ENCODE measurements at regions not wholly inside any gene's neighbourhood (a gene's known extent, or its start where the extent isn't known, plus 50 kb on each side); places are given as distances from the start of the nearest gene placed in this dataset.

- peak; percentile 7 for DNase-seq (ENCODE audit: low read depth)
Observed at GRCh38 chr3:25212736-25213135, 215.3 kb upstream of the RARB start.

GRCh38 chr3:25214034-25214433 is 214.0 kb upstream of the RARB start:
- DNase-seq (ENCODE audit: low read depth), result no peak

GRCh38 chr3:25218362-25218761 is 209.7 kb upstream of the RARB start:
- no peak for DNase-seq (ENCODE audit: low read depth)

- no peak for DNase-seq (ENCODE audit: low read depth)
Observed at GRCh38 chr3:25226747-25227146, 201.3 kb upstream of the RARB start.

- no peak for DNase-seq (ENCODE audit: low read depth)
Observed at GRCh38 chr3:25229586-25229985, 198.5 kb upstream of the RARB start.

- DNase-seq (ENCODE audit: low read depth), result no peak
Observed at GRCh38 chr3:25235031-25235430, 193.0 kb upstream of the RARB start.

- peak; percentile 65 for DNase-seq (ENCODE audit: low read depth)
Observed at GRCh38 chr3:25235466-25235865, 192.6 kb upstream of the RARB start.

- no peak for DNase-seq (ENCODE audit: low read depth)
Observed at GRCh38 chr3:25237602-25238001, 190.5 kb upstream of the RARB start.

- DNase-seq (ENCODE audit: low read depth), result no peak
Observed at GRCh38 chr3:25239042-25239441, 189.0 kb upstream of the RARB start.

- no peak for DNase-seq (ENCODE audit: low read depth)
Observed at GRCh38 chr3:25246913-25247312, 181.2 kb upstream of the RARB start.

GRCh38 chr3:25252291-25252690 is 175.8 kb upstream of the RARB start:
- DNase-seq (ENCODE audit: low read depth), result no peak

- DNase-seq (ENCODE audit: low read depth), result peak; percentile 68
Observed at GRCh38 chr3:25257026-25257425, 171.0 kb upstream of the RARB start.

GRCh38 chr3:25259871-25260270 is 168.2 kb upstream of the RARB start:
- peak; percentile 64 for DNase-seq (ENCODE audit: low read depth)

GRCh38 chr3:25262322-25262721 is 165.7 kb upstream of the RARB start:
- no peak for DNase-seq (ENCODE audit: low read depth)

- no peak for DNase-seq (ENCODE audit: low read depth)
Observed at GRCh38 chr3:25265284-25265683, 162.8 kb upstream of the RARB start.

- DNase-seq (ENCODE audit: low read depth), result no peak
Observed at GRCh38 chr3:25266677-25267076, 161.4 kb upstream of the RARB start.

GRCh38 chr3:25272090-25272489 is 156.0 kb upstream of the RARB start:
- no peak for DNase-seq (ENCODE audit: low read depth)

GRCh38 chr3:25273582-25274171 is 154.4 kb upstream of the RARB start:
- DNase-seq (ENCODE audit: low read depth), result no peak

- DNase-seq (ENCODE audit: low read depth), result no peak
Observed at GRCh38 chr3:25277503-25277902, 150.6 kb upstream of the RARB start.

GRCh38 chr3:25281041-25281731 is 146.9 kb upstream of the RARB start:
- DNase-seq (ENCODE audit: low read depth), result no peak

GRCh38 chr3:25281732-25282126 is 146.3 kb upstream of the RARB start:
- no peak for DNase-seq (ENCODE audit: low read depth)

GRCh38 chr3:25283613-25284012 is 144.4 kb upstream of the RARB start:
- DNase-seq (ENCODE audit: low read depth), result no peak

- no peak for DNase-seq (ENCODE audit: low read depth)
Observed at GRCh38 chr3:25284249-25284648, 143.8 kb upstream of the RARB start.
